Thyroid gland (tissue), 4 donors: ENCODE measurements at regions not wholly inside any gene's neighbourhood (a gene's known extent, or its start where the extent isn't known, plus 50 kb on each side); places are given as distances from the start of the nearest gene placed in this dataset.

Experiments used
- CTCF ChIP-seq, 6 experiments: fragments of 200-600 bp in 3 of 6; fragments of 450-650 bp in 3 of 6; sonication (generic) in 3 of 6; IDR thresholded peaks; one replicate each; pipeline ENCODE4 v1.5.1; 2016 to 2019; ENCODE audit warnings: antibody characterized with exemption in 6 of 6, mild to moderate bottlenecking in 2 of 6, inconsistent platforms in 1 of 6, moderate library complexity in 1 of 6
- POLR2A ChIP-seq, 2 donors: fragments of 450-650 bp; IDR thresholded peaks; one replicate each; pipeline ENCODE4 v1.6.1; 2017; ENCODE audit warnings: antibody characterized with exemption in 2 of 2, mild to moderate bottlenecking in 2 of 2, moderate library complexity in 1 of 2

- TF ChIP-seq CTCF (IDR thresholded peaks at IDR 0.05) (no peak), POLR2A (IDR thresholded peaks at IDR 0.05) (no peak)
Observed at GRCh38 chr16:13376174-13376573, 474.8 kb downstream of the SHISA9 start.
